ENCODE measurements at regions not wholly inside any gene's neighbourhood (a gene's known extent, or its start where the extent isn't known, plus 50 kb on each side); places are given as distances from the start of the nearest gene placed in this dataset.

DNA sequence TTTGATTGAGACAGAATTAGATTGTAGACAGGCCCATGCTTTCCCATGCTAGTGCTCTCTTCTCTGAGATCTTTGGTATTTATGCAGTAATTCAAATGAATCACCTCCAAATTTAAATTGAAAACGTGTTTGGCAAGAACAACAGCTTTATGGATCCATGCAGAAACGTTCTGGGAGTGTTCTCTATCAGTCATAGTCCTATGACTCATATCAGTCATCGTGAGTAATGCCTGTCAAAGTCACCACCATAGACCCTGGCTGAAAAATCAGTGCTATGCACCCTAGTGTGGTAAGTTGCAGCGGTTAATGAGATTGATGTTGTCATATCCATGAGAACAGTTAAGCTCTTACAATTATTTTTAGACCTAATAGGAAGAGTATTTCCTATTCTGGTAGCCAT, 90.1 kb upstream of the FOXG1 start:
- POLR2A ChIA-PET = no interaction called here

GRCh38 chr14:28677381-28677780, 89.2 kb upstream of the FOXG1 start:
- no peak overlapping the region for H3K27ac ChIP-seq (ENCODE audit: extremely low read depth, low read depth, low read length)
- POLR2A ChIA-PET = no interaction called here
- no peaks in the 10 kb centered on the region for H3K36me3 ChIP-seq (ENCODE audit: control insufficient read depth in 2 of 2, insufficient read depth in 1 of 2, low read length in 2 of 2)
- CTCF ChIA-PET = no interaction called here
- H3K9me3 ChIP-seq (ENCODE audit: control insufficient read depth, insufficient read depth, low read depth, low read length) = no peaks in the 10 kb centered on the region
- no peak overlapping the region for H3K4me3 ChIP-seq (ENCODE audit: low read depth, low read length)
- TF ChIP-seq GFI1B (tag by site-specific recombination; IDR thresholded peaks at IDR 0.05) (no peak), ZNF423 (tag by site-specific recombination; IDR thresholded peaks at IDR 0.05) (no peak), BCL6B (tag by site-specific recombination; IDR thresholded peaks at IDR 0.05) (no peak), HOXD13 (CRISPR knock-in tag; IDR thresholded peaks at IDR 0.05; ENCODE audit: borderline replicate concordance) (no peak), WT1 (tag by site-specific recombination; IDR thresholded peaks at IDR 0.05) (no peak), OVOL3 (tag by site-specific recombination; IDR thresholded peaks at IDR 0.05) (no peak), ZBTB6 (tag by site-specific recombination; IDR thresholded peaks at IDR 0.05) (no peak), YY2 (tag by site-specific recombination; IDR thresholded peaks at IDR 0.05) (no peak), ZBTB48 (tag by site-specific recombination; IDR thresholded peaks at IDR 0.05) (no peak), GLI4 (tag by site-specific recombination; IDR thresholded peaks at IDR 0.05) (no peak), ZNF175 (tag by site-specific recombination; IDR thresholded peaks at IDR 0.05) (no peak), ZNF239 (tag by site-specific recombination; IDR thresholded peaks at IDR 0.05) (no peak), ZBTB17 (tag by site-specific recombination; IDR thresholded peaks at IDR 0.05) (no peak), FEZF1 (tag by site-specific recombination; IDR thresholded peaks at IDR 0.05) (no peak), IKZF3 (tag by site-specific recombination; IDR thresholded peaks at IDR 0.05) (no peak), SP3 (tag by site-specific recombination; IDR thresholded peaks at IDR 0.05) (no peak), HIC1 (tag by site-specific recombination; IDR thresholded peaks at IDR 0.05) (no peak), ZNF791 (tag by site-specific recombination; IDR thresholded peaks at IDR 0.05) (no peak)
- H3K4me1 ChIP-seq (ENCODE audit: control insufficient read depth, insufficient read depth, low read length) = no peaks in the 10 kb centered on the region

More for the DNA sequence above, 90.1 kb upstream of the FOXG1 start:
- TF ChIP-seq ZSCAN16 (tag by site-specific recombination; IDR thresholded peaks at IDR 0.05) (no peak), ZBTB6 (tag by site-specific recombination; IDR thresholded peaks at IDR 0.05) (no peak)
- no peaks in the 10 kb centered on the region for H3K36me3 ChIP-seq (ENCODE audit: control insufficient read depth in 2 of 2, insufficient read depth in 1 of 2, low read length in 2 of 2)
- H3K4me1 ChIP-seq (ENCODE audit: control insufficient read depth, insufficient read depth, low read length) = no peaks in the 10 kb centered on the region
- no peak overlapping the region for H3K27ac ChIP-seq (ENCODE audit: extremely low read depth, low read depth, low read length)
- H3K9me3 ChIP-seq (ENCODE audit: control insufficient read depth, insufficient read depth, low read depth, low read length) = no peaks in the 10 kb centered on the region
- CTCF ChIA-PET = no interaction called here
- no peak overlapping the region for H3K4me3 ChIP-seq (ENCODE audit: low read depth, low read length)

Measured in HEK293 (cell line).